Transverse colon (tissue), 4 donors: ENCODE measurements at regions not wholly inside any gene's neighbourhood (a gene's known extent, or its start where the extent isn't known, plus 50 kb on each side); places are given as distances from the start of the nearest gene placed in this dataset.

Source experiments
- CTCF ChIP-seq, 5 experiments: fragments of 200-600 bp in 3 of 5; fragments of 450-650 bp in 2 of 5; sonication (generic) in 3 of 5; IDR thresholded peaks; 1 replicate in 2 of 5; 2 replicates in 3 of 5; pipeline ENCODE4 v1.5.1; 2016 to 2017; ENCODE audit warnings: antibody characterized with exemption in 5 of 5, inconsistent platforms in 3 of 5, mild to moderate bottlenecking in 2 of 5, moderate library complexity in 1 of 5
- EP300 ChIP-seq: sonication (generic); formaldehyde crosslinking; IDR thresholded peaks from one replicate; pipeline ENCODE4 v1.6.1; 2017; ENCODE audit warnings: antibody characterized with exemption, low read depth
- POLR2A ChIP-seq: fragments of 450-650 bp; IDR thresholded peaks from one replicate; pipeline ENCODE4 v1.6.1; 2016; ENCODE audit warnings: antibody characterized with exemption, mild to moderate bottlenecking, moderate library complexity
- POLR2AphosphoS5 ChIP-seq, 3 donors: sonication (generic); formaldehyde crosslinking; IDR thresholded peaks; one replicate each; pipeline ENCODE4 v1.6.1; 2016; ENCODE audit warnings: antibody characterized with exemption in 3 of 3

DNA sequence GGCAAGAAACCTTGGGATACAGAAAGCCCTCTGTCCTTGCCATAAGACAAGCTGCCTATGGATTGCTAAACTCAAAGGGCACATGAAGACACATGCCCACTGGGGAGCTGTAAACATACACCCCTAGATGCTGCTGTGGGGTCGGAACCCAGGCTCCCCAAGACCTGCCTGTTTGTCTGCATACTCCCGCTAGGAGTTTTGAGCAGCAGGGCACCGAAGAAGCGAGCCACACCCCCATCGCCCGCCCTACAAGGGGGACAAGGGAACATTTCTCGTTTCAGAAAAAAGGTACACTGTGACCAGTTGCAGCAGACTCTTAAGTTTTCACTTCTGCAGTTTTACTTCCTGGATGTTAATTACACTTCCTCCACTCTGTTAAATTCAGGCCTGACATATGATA is 680.2 kb upstream of the GHITM start:
- TF ChIP-seq EP300 (no peak), POLR2AphosphoS5 (IDR thresholded peaks at IDR 0.05) (no peak), CTCF (IDR thresholded peaks at IDR 0.05) (no peak), POLR2A (no peak)
